ENCODE measurements at regions not wholly inside any gene's neighbourhood (a gene's known extent, or its start where the extent isn't known, plus 50 kb on each side); places are given as distances from the start of the nearest gene placed in this dataset.

DNA sequence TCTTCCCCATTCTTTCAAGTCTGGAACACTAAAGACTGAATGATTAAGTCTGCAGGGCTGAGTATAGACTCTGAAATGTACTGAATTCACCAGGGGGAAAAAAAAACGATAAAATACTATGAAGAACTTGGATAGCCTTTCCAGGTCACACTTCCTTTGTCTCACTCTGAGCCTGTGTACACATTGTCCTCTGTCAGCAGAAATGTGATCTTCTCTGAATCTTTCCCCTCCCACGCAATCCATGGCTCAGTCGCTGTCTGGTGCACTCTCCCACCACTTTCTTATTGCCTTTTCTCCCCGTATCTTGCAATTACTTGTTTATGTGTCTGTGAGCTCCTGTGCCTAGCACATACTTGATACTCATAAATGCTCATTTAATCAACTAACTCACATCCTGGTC, 212.6 kb upstream of the RSPO3 start:
- Histone ChIP-seq H3K36me3 (no peaks in the 10 kb centered on the region), H3K9ac (no peak overlapping the region), H3K4me3 (no peak overlapping the region), H3K27me3 (no peaks in the 10 kb centered on the region), H4K20me1 (no peaks in the 10 kb centered on the region), H3K27ac (no peak overlapping the region), H3K4me1 (no peaks in the 10 kb centered on the region), H3K9me3 (no peaks in the 10 kb centered on the region), H3K4me2 (no peak overlapping the region)
- no peak for TF ChIP-seq Cebpa-rat (IDR thresholded peaks at IDR 0.05)

DNA sequence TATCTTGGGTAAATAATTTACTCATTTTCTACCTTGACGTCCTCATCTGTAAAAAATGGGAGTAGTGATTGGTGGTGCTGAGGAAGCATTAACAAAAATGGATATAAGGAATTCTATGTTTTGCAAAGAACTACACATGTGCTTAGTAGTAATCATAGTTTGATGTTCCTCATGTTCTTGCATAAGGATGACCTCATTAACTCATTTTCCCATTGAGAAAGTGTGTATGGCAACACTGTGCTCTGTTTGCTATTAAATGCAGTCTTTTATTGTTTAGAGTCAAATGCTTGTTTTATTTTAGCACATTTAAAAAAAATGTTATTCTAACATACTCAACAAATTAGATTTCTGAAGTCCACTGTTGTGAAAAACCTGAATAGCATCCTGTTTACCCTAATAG, 211.2 kb upstream of the RSPO3 start:
- no peak overlapping the region for H3K4me2 ChIP-seq
- H3K9me3 ChIP-seq = no peaks in the 10 kb centered on the region
- no peaks in the 10 kb centered on the region for H3K4me1 ChIP-seq
- H3K27me3 ChIP-seq = no peaks in the 10 kb centered on the region
- H3K4me3 ChIP-seq = no peak overlapping the region
- H3K36me3 ChIP-seq = no peaks in the 10 kb centered on the region
- no peak overlapping the region for H3K9ac ChIP-seq
- H3K27ac ChIP-seq = no peak overlapping the region
- H4K20me1 ChIP-seq = no peaks in the 10 kb centered on the region
- TF ChIP-seq Cebpa-rat (IDR thresholded peaks at IDR 0.05) = no peak

DNA sequence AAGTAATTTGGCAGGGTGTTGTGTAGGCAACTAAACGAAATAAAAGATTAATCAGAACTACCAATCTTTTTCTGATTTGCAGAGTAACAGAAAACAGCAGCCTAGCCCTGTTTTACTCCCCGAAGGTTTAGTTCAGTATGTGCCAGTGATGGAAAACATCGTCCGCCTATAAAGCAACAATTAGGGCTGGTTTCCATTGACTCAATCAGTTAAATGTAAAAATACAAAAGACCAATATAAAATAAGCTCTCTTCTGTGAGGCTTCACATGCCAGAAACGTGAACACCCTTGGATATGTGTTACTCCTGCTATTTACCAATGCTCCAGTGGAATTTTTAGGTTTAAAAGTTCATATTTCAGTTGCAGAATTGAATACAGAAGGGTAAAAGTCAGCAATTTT, 210.5 kb upstream of the RSPO3 start:
- no peak for TF ChIP-seq Cebpa-rat (IDR thresholded peaks at IDR 0.05)
- H3K27ac ChIP-seq = no peak overlapping the region
- H3K4me3 ChIP-seq = no peak overlapping the region
- no peak overlapping the region for H3K4me2 ChIP-seq
- no peak overlapping the region for H3K9ac ChIP-seq
- H4K20me1 ChIP-seq = no peaks in the 10 kb centered on the region
- no peaks in the 10 kb centered on the region for H3K9me3 ChIP-seq
- no peaks in the 10 kb centered on the region for H3K36me3 ChIP-seq
- H3K27me3 ChIP-seq = no peaks in the 10 kb centered on the region
- H3K4me1 ChIP-seq = no peaks in the 10 kb centered on the region

DNA sequence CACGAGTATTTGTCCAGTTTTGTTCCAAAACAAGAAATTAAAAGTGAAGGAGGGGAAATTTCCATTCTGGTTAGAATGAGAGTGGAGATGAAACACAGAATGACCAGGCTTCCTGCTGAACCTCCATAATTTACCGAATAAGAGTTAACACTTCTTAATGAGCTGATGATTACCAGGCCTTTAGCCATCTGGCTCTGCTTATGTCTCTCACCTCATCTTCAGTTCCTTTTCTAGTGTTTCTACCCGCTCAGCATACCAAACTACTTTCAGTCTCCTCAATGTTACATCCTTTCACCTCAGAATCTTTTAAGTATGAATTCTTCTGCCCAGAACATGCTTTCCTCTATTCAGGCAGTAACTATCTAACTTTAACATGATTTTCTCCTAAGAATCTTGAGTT, 209.0 kb upstream of the RSPO3 start:
- TF ChIP-seq Cebpa-rat (IDR thresholded peaks at IDR 0.05) = no peak

DNA sequence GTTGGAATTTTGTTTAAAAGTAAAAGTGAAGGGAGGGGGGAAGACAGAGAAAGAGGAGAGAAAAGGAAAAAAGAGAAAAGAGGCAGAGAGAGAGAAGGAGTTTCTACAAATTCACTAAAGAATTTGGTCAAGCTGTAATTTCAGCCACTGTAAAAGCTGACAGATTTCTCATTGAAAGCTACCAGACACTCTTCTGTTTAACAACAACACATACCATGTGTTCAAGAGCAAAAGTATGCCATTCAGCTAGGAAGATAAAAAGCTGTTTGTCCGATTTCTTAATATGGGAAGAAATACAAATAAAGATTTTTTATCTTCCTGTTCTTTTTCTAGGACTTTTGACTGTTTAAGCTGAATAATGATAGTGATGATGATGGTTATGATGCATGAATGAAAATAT, 204.8 kb upstream of the RSPO3 start:
- H3K4me1 ChIP-seq = no peaks in the 10 kb centered on the region
- H3K27me3 ChIP-seq = no peaks in the 10 kb centered on the region
- no peak overlapping the region for H3K4me2 ChIP-seq
- no peak overlapping the region for H3K4me3 ChIP-seq
- H3K36me3 ChIP-seq = no peaks in the 10 kb centered on the region
- H3K27ac ChIP-seq = no peak overlapping the region
- TF ChIP-seq Cebpa-rat (IDR thresholded peaks at IDR 0.05) = no peak
- H4K20me1 ChIP-seq = no peaks in the 10 kb centered on the region
- no peaks in the 10 kb centered on the region for H3K9me3 ChIP-seq
- no peak overlapping the region for H3K9ac ChIP-seq

More for the DNA sequence above, 209.0 kb upstream of the RSPO3 start:
- no peaks in the 10 kb centered on the region for H3K36me3 ChIP-seq
- H3K9ac ChIP-seq = no peak overlapping the region
- no peaks in the 10 kb centered on the region for H3K27me3 ChIP-seq
- no peak overlapping the region for H3K4me2 ChIP-seq
- no peak overlapping the region for H3K4me3 ChIP-seq
- H4K20me1 ChIP-seq = no peaks in the 10 kb centered on the region
- H3K9me3 ChIP-seq = no peaks in the 10 kb centered on the region
- H3K27ac ChIP-seq = no peak overlapping the region
- no peaks in the 10 kb centered on the region for H3K4me1 ChIP-seq

DNA sequence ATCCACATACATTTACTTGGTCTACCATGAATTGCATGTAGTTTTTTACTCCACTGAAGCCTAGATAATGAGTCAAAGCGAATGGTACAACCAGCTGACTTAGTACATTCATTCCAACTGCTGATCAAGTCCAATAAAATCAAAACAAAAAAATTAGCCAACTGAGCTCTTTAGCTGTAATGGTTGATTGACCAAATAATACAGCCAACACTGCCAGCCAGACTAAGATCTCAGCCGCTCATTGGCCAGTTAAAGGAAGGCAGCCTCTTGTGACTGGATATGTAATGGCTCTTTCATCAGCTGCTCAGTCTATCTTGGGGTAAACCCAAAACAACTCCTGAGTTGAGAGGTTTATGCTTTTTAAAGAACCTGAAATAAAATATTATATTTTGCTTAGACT, 204.3 kb upstream of the RSPO3 start:
- Histone ChIP-seq H4K20me1 (no peaks in the 10 kb centered on the region), H3K4me1 (no peaks in the 10 kb centered on the region), H3K4me3 (no peak overlapping the region), H3K9ac (no peak overlapping the region), H3K9me3 (no peaks in the 10 kb centered on the region), H3K27me3 (no peaks in the 10 kb centered on the region), H3K27ac (no peak overlapping the region), H3K36me3 (no peaks in the 10 kb centered on the region), H3K4me2 (no peak overlapping the region)
- no peak for TF ChIP-seq Cebpa-rat (IDR thresholded peaks at IDR 0.05)

DNA sequence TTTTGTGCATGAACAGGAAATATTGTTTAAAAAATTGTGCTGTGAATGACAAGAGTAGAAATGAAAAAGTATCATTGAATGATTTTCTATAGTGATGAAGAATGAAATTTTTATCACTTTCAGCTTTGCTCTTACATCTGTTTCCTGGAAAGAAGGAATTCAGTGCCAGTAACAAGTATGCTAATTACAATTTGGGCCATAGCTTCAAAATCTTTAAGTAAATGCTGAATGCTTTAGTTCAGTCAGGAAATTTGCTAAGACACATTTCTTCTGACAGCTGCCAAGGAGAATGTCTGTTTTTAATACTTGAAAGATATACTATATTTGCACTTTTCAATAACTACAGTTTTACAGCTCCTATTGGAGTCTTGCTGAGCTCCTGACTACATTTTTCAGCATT, 203.7 kb upstream of the RSPO3 start:
- Histone ChIP-seq H3K36me3 (no peaks in the 10 kb centered on the region), H3K4me1 (no peaks in the 10 kb centered on the region), H3K27ac (no peak overlapping the region), H3K9ac (no peak overlapping the region), H3K9me3 (no peaks in the 10 kb centered on the region), H4K20me1 (no peaks in the 10 kb centered on the region), H3K27me3 (no peaks in the 10 kb centered on the region), H3K4me3 (no peak overlapping the region), H3K4me2 (no peak overlapping the region)
- TF ChIP-seq Cebpa-rat (IDR thresholded peaks at IDR 0.05) = no peak

DNA sequence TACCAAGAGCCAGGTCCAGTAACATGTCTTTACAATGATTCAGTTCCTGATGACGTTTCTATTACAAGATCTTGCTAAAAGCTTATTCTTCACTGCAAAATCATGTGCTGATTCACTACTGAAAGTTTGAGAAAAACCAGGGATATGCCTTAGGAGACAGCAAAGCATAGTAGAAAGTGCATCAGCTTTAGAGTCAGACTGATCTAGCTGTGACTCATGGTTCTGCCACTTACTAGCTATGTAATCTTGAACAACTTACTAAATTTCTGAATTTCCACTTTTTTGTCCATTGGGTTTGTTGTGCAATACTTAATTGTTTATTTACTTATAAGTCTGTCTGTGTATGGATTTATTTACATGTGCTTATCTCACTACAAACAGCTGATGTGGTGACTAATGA, 198.5 kb upstream of the RSPO3 start:
- no peaks in the 10 kb centered on the region for H4K20me1 ChIP-seq
- no peak; the same call in 1 of the 2 replicates for TF ChIP-seq Cebpa-rat (IDR thresholded peaks at IDR 0.05)
- H3K4me2 ChIP-seq = no peak overlapping the region
- H3K27ac ChIP-seq = no peak overlapping the region
- no peaks in the 10 kb centered on the region for H3K36me3 ChIP-seq
- no peak overlapping the region for H3K9ac ChIP-seq
- no peaks in the 10 kb centered on the region for H3K4me1 ChIP-seq
- H3K4me3 ChIP-seq = no peak overlapping the region
- no peaks in the 10 kb centered on the region for H3K27me3 ChIP-seq
- no peaks in the 10 kb centered on the region for H3K9me3 ChIP-seq

DNA sequence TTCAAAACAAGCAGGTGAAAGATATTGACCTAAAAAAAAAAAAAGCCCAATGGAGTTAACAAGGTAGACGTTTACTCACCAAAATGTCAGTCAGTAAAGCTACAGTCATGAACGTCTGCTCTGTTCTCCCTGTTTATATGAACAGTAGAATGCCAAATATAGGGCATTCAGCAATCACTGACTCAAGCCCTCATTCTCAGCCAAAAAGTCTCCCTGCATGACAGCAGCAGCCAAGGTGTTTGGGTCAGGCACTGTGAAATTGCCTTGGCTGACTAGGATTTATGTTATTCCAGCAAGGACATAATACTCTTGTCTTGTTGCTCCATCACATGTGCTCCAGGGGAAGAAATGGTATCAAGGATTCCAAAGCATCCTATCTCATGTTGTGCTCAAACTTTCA, 194.7 kb upstream of the RSPO3 start:
- H3K36me3 ChIP-seq = no peaks in the 10 kb centered on the region
- H3K27me3 ChIP-seq = no peaks in the 10 kb centered on the region
- H3K4me3 ChIP-seq = no peak overlapping the region
- no peaks in the 10 kb centered on the region for H4K20me1 ChIP-seq
- TF ChIP-seq Cebpa-rat (IDR thresholded peaks at IDR 0.05) = no peak
- H3K9me3 ChIP-seq = no peaks in the 10 kb centered on the region
- H3K9ac ChIP-seq = no peak overlapping the region
- no peak overlapping the region for H3K27ac ChIP-seq
- H3K4me1 ChIP-seq = no peaks in the 10 kb centered on the region
- H3K4me2 ChIP-seq = no peak overlapping the region

DNA sequence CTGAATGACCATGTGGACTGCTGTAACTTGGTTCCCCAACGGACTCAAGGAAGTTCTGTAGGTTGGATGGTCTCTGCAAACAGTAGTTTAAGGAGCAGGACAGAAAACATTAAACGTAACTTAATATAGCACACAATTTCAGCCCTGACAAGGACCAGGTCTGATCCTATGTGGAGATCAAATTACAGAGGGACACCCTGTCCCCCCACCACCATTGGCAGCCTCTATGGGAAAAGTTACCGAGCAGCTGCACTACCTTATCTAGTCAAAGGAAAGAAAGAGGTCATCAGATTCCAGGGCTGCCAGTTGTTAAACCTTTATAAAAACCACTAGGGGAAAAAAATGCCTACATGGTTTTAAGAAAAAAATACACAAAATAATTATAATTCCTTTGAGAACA, 191.5 kb upstream of the RSPO3 start:
- no peak overlapping the region for H3K4me3 ChIP-seq
- H3K27me3 ChIP-seq = no peaks in the 10 kb centered on the region
- no peak overlapping the region for H3K27ac ChIP-seq
- H3K4me1 ChIP-seq = no peaks in the 10 kb centered on the region
- no peak overlapping the region for H3K9ac ChIP-seq
- no peaks in the 10 kb centered on the region for H4K20me1 ChIP-seq
- no peaks in the 10 kb centered on the region for H3K36me3 ChIP-seq
- no peak overlapping the region for H3K4me2 ChIP-seq
- H3K9me3 ChIP-seq = no peaks in the 10 kb centered on the region
- TF ChIP-seq Cebpa-rat (IDR thresholded peaks at IDR 0.05) = no peak

DNA sequence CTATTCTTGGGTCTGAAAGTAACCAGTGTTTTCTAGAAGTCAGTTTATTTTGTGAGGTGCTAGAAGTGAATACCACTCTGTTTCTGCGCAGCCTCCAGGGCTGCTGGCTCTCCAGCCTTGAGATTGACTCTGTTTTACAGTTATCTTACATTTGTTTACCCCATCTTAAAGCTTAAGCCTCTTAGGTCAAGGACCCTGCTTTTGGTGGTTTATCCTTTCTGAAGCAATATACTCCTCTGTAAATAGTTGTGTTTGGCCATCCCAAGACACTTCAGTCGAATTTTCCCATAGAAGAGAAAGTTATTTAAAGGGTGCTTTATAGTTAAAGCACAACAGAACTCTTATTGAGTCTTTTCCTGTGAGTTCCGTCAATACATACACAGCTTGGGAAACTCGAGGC, 190.6 kb upstream of the RSPO3 start:
- Histone ChIP-seq H3K4me2 (no peak overlapping the region), H3K27me3 (no peaks in the 10 kb centered on the region), H3K9ac (no peak overlapping the region), H3K4me3 (no peak overlapping the region), H3K4me1 (no peaks in the 10 kb centered on the region), H3K9me3 (no peaks in the 10 kb centered on the region), H3K27ac (no peak overlapping the region), H3K36me3 (no peaks in the 10 kb centered on the region), H4K20me1 (no peaks in the 10 kb centered on the region)
- no peak for TF ChIP-seq Cebpa-rat (IDR thresholded peaks at IDR 0.05)

Data from BLaER1 (cell line).